HG03025 (cell line): ENCODE measurements at regions not wholly inside any gene's neighbourhood (a gene's known extent, or its start where the extent isn't known, plus 50 kb on each side); places are given as distances from the start of the nearest gene placed in this dataset.

Experiments used
- ATAC-seq: cut with Tn5 transposase; IDR thresholded peaks from one replicate; pipeline ENCODE4 v1.9.1; 2021; ENCODE audit warnings: mild to moderate bottlenecking, moderate library complexity; ENCODE audit not compliant: unreplicated experiment, low FRiP score

DNA sequence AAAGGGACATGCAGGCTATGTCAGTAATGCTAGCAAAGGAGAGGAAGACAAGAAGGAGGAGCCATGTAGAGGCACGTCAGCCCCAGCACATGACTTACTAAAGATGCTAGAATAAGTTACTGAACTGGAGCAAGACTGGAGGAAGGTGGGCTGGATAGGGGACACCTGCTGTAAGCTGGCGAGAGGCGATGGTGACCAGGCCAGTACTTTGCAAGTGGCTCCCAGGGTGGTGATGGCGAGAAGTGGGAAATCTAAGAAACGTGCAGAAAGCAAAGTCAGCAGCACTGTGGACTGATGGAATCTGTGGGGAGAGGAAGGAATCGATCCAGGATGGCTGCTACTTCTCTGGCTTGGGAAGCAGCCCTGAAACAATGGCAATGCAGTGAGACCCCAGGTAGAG lies 617.1 kb upstream of the ADAMTS16 start:
- no peak for ATAC-seq

DNA sequence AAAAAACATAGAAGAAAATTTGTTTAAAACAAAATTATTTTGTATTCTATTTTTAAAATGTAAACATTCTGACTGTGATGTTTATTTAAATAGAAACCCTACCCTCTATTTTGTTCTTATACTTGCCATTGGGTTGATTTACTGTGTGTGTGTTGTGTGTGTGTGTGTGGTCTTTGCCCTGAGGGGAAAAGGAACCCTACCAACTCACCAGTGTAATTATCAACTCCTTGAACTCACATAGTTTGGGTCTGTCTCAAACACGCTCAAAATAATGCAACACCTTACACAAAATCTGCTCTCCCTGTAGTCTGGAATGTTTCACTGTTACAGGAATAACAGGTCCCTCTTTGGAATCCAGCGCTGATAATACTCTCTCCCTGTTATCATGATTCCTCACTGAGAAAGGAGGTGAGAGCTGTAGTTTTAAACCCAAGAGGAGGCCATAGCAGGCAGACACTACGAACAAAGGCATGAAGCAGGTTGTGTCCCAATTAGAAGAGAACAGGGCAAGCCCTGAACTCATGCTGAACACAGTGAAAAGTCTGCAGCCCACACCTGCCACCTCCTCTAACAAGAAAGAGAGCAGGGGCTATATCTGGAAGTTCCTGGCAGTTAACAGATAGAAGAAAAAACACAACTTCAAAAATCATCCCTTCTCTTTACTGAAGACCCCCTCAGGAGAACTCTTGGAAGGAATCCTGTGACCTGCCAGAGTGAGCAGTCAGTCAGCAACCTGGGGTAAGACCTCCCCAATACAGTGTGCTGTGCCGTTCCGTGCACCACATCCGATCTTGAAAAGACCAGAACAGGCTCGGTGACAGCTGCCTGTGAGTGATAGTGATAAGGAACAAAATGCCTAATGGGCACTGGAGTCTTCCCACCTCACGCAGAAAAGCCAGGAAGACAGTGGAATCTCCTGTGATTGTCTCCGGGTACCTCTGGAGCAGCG lies 608.1 kb upstream of the ADAMTS16 start:
- no peak for ATAC-seq

DNA sequence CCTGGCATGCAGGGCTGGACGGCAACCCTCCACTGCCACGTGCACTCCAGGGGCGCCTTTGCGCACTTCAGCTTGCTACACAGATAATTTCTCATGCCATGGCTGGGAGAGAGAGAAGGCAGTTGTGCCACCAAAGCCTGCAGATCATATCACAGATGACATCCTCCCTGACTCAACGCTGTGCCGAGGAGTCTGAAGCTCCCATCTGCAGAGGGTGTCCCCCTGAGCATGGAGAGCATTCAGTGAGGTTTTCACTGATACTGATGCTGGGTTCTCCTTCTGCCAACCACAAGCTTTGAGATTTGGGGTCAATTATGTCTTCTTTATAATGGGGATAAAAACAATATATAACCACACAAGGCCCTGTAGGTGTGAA lies 607.4 kb upstream of the ADAMTS16 start:
- no peak for ATAC-seq

DNA sequence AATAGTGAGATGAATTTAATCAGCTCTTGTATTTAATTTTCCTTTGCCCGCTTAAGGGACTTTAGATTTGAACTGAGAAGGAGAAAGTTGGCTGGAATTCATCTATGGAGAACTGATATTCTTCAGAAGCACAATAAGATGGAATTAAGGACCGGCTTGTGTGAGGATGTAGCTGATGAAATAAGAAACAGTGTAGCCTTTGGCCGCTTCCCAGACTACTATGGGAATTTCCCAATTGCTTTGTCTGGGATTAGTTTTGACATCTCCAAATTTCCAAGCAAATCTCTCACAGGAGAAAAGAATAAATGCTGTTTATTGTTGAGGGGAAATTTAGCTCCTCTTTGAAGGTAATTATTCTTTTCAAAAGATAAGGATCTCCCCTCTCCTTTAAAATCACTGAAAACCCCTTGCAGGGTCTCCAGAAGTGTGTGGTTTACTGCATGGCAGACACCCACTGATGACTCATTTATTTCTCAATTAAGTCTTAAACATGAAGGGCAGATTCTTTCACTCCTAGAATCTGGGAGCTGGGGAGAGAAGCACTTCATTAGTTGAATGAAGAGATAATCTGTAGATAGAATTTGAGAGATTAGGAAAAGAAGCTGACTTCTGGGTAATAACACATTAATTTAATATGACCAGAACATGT lies 606.5 kb upstream of the ADAMTS16 start:
- ATAC-seq, result no peak

DNA sequence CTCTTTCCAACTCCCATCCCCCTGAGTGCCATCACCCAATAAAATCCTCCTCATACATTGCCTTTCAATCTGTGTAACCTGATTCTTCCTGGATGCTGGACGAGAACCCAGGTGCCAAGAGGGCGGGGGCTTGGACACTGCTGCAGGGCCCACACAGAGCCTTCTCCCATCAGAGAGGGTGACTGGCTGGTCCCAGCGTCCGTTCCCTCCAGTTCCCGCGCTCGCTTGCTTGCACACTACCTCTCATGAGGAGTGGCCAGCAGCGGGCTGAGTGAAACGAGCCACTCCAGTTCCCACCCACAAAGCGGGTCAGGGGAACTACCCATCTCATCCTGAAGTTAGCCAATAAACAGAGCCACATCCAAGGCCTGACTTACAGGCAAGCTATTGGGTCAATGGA lies 602.6 kb upstream of the ADAMTS16 start:
- no peak for ATAC-seq

DNA sequence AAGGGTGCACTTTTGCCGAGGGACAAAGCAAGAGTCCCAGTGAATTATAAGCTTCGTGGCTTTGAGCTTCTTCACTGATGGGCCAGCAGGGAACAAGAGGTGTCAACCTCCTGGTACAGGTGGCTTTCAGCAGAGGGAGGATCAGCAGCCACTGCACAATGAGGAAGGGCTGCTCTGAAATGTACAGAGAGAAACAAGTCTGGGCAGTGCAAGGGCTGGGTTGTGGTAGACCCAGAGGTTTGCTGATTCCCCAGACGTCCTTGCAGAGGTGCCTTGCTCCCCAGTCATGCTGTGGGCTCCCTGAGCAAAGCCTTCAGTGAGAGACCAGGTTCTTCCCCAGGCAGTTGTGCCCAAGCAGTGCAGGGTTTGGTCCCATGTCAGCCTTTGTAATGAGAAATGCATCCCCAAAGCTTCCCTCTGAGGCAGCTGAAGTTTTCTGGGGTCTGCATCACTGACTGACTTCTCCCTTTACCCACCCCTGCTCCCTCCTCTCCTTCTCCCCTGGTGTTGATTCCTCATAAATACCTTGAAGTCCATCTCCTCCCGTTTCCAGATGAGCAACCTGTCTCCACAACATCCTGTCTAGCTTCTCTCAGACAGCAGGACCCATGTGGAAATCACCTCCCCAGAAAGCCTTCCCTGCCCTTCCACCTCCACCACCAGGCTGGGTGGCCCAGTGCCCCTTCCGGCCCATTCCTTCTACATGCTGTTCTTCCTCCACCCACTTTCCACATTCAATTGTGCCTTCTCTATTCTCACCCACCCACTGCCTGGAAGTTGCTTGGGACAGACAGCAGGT lies 599.6 kb upstream of the ADAMTS16 start:
- ATAC-seq, result no peak

DNA sequence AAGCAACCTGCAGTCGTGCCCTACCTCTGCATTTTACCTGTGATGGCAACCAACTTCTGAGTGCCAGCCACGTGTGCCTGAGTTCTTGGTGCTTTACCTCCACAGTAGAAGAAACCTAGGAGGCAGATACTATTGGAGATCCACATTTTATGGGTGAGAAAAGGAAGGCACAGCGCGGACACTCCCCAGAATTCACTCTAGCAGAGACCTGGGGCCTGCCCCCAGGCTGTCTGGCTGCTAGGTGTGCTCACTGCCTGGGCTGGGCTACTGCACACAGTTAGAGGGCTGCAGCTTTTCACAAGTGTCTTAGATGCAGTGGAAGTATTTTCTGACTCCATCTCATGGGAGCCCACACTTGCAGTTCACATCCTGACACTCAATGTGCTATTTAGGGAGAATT lies 598.8 kb upstream of the ADAMTS16 start:
- ATAC-seq, result no peak

DNA sequence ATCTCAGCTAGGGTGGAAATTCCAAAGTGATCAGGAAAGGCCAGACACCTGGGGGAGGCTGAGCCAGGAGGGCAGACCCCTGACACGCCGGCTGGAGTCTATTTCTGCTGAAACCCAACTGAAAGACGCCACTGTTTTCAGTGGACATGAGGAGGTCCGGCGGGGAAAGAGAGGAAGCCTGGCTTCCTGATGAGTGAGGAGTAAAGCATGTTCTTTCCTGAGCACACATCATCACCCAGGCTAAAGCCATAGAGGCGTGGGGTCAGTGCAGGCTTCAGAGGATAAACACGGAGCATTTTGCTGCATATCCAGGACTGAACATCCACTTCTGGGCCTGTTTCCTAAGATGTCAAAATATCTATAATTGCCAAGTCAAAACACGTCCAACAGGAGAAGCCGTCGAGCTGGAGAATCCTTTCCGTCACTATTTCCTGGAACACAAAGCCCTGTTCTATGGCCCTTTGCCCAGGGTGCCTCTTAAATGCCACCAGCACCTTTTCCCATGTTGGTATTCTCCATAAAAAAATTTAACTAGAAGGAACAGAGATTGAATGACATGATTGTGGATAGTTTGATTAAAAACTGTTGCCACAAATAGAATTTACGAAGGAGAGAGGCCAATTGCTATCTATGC lies 597.9 kb upstream of the ADAMTS16 start:
- ATAC-seq, result no peak

DNA sequence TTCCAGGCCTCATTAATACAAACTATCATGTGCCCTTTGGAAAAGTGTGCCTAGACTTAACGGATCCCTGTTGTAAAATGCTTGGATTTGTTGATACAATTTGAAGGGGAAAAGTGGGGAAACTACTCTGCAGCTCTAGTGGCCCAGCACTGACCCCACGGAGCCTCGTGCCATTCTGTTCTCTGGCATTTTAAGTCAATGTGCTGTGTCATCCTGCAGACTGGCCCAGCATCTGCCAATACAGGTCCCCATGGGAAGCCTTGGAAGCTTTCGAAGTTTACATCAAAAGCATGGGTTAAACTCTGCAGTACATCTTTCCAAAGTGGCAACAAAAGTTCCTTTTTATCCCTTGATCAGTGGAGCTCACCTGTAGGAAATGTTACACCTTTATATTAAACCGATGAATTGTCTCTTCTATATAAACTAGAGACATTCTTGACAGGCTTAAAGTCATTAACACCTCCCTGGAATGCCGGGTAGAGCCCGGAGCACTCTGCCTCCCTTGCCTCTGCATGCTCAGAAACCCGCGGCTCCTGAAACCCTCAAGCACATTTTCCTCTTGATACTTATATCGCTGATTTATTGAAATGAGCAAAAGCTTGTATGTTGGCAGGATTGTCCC lies 596.0 kb upstream of the ADAMTS16 start:
- ATAC-seq, result no peak

DNA sequence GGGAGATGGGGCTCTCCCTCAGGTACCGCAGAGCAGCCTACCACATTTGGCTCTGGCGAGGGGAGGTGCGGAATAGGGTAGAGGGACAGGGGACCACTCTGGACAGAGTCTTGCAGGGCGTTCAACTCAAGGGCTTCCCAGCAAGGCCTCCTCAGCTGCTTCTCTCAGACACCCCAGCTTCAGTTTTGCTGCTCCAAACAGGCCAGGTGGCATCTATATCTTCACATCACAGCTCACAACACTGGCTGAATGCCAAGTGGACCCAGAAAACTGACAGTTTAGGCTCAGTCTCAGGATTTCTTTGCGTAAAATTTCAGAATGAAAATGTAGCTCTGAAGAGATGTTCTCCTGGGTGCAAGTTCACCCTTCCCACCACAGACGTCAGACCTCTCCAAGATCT lies 592.6 kb upstream of the ADAMTS16 start:
- ATAC-seq, result no peak

DNA sequence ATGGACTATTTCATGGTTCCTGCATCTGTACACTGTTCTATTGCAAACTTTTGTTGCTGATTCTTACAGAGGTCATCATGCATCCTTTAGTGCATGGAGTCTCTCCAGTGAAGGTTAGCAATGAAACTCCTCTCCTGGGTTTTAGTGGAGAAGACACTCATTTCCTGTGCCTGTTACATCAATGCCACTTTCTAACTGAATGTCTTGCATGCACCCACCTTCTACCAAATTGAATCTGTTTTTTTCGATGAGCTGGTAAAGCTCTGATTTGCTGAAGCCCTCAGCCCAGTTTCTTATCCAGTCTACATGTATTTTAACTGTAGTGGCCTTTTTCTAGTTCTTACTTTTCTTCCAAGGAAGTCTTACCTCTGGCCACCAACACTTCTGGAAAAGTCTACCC lies 591.8 kb upstream of the ADAMTS16 start:
- ATAC-seq, result no peak

DNA sequence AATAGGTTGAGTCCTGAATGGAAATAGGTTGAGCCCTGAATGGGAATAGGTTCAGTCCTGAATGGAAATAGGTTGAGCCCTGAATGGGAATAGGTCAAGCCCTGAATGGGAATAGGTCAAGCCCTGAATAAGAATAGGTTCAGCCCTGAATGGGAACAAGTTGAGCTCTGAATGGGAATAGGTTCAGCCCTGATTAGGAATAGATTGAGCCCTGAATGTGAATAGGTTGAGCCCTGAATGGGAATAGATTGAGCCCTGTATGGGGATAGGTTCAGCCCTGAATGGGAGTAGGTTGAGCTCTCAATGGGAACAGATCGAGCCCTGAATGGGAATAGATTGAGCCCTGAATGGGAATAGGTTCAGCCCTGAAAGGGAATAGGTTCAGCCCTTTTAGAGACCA lies 590.8 kb upstream of the ADAMTS16 start:
- no peak for ATAC-seq

DNA sequence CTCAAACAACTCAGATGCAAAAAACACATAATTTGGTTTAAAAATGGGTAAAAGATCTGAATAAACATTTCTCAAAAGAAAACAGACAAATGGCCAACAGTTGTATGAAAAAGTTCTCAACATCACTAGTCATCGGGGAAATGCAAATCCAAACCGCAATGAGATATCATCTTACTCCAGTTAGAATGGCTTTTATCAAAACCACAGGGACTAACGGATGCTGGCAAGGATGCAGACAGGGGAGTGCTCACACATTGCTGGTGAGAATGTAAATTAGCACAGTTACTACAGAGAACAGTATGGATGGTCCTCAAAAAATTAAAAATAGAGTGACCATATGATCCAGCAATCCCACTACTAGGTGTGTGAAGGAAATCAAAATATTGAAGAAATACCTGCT lies 589.1 kb upstream of the ADAMTS16 start:
- ATAC-seq, result no peak

DNA sequence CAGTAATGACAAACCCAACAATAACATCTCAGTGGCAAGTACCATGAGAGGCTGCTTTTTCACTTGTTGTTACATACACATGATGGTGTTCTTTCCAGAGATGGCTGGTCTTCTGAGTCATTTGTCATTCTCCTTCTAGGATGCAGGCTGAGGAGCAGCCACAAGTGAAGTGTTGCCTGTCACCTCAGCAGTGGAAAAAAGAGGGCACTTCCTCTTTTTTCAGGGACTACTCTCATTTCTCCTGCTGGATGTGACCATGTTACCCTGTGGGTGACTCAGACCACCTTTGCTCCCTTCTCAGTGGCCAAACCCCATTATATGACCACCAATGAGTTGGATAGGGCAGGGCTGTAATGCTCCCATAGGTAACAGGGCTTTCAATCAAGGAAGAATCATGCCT lies 587.0 kb upstream of the ADAMTS16 start:
- ATAC-seq, result no peak

DNA sequence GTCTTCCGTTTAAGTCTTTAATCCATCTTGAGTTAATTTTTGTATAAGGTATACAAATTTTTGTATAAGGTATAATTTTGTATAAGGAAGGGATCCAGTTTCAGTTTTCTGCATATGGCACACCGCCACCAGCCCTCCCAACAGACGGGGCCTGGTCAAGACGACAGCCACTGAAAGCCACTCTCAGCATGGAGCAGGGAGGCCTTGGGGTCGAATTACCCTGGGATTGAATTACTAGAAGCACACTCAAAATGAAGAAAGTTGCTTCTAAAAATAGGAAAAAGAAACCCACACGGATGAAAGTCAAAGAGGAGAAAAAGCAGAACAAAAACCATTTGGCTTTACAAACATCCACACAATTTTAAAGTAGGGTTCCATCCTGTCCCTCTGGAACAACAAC lies 586.2 kb upstream of the ADAMTS16 start:
- ATAC-seq, result no peak

DNA sequence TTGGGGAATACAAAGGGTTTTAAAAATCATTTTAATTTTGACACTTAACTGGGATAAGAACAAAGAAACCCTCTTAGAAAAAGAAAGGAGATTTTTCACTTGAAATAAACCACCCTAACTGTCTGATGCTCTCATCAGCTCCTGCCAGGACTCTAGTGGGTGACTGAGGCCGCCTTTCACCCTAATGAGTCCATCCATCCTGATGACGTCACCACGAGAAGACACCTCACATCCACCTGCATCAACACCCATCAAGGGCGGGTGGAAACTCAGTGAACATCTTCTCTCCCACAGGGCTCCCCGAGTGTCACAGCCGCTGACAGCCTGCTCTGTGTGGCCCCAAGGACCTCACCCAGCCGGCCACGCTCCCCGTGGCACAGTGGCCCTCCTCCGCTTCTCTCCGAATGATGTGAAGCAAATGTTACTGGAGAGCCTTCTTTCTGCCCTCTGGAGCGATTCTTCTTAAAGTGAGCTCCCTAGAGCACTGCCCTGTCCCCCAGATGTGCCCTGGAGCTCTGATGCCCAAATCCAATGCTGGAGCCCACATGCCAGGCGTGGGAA lies 584.3 kb upstream of the ADAMTS16 start:
- no peak for ATAC-seq

DNA sequence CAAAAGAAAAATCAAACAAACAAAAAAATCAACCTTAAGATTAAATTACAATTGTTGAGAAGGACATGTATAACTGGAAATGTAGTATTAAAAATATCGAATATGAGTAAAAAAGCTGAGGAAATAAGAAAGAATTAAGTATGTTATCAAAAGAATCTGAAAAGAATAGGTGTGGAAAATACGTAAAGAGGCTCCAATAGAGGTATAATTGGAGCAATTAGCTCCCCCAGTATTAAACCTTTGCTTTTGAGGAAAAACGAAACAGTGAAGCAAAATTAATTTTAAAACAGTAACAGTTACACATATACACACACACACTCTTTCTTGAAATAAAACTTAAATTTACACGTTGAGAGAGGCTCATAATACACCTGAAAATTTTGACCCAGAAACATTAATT lies 578.7 kb upstream of the ADAMTS16 start:
- no peak for ATAC-seq

DNA sequence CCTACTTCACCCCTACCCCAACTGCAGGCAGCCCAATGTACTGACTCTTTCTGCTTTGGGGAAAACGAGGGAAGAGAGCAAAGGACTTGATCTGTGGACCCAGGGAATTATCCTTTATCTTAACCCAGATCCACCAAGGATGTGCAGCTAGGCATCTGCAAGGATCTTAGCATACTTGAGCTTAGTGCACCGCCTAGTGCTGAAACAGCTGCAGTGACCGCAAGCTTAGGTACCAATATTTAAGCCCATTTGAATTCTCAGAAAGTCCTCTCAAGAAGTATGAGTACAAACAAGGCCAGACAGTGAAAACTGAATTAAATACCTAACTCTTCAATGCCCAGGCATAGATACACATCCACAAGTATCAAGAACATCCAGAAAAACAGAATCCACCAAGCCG lies 576.7 kb upstream of the ADAMTS16 start:
- ATAC-seq, result no peak

DNA sequence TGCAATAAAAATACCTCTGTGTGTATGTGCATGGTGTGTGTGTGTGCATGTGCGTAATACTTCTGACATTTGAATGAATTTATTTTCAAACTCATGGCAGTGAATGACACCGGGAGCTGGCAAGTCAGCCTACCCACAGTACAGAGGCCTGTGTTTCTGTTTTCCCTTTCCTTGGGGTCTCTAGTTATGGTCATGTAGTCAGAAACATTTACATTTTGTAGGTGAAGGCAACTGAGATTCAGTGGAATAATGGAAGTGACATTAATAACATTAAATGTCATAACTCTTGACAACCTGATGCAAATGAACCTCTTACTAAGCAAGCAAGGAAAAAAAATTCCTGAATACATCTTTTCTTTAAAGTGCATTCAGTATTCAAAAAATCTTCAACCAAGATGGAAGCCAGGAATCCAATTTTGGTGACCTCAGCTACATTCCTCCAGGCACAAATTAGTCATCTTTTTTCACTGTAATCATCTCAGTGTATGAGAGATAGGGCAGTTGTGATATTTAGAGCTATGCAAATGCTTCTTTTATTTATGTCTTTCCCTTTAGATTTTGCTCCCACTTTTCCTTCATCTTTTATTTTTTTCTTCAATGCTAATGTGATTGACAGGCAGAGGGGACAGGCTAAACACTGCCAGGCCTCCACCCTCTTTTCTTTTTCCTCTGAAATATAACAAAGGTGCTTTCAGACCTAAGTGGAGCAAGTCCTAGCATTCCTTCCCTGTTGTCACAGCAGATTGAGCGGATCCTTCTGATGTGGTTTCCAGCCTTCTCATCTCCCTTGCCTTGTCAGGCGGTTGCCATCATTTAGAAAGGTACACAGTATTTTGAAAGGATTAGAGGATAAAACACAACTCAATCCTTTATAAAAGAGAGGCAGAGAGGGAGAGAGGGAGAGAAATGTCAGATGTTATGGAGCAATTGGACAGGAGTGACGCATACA lies 569.8 kb upstream of the ADAMTS16 start:
- no peak for ATAC-seq
